ENCODE measurements at regions not wholly inside any gene's neighbourhood (a gene's known extent, or its start where the extent isn't known, plus 50 kb on each side); places are given as distances from the start of the nearest gene placed in this dataset.

DNA sequence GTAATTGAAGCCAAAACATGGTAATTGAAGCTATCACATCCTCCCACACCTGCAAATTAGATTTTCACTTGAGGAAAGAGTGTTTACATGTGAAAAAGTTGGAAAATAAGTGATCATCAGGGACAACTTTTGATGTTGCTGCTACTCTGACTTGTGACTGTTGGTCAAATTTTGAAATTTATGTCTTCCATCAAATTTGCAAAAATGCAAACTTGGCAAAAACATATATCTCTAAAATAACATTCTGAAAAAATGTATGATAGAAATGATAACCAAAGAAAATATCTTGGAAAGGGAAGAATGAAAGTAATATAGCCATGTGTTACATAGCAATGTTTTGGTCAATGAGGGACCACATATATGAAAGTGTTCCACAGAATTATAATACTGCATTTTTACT, 703.9 kb upstream of the SEMA6D start:
- Histone ChIP-seq H3K14ac (ENCODE audit: insufficient read length) (no peak overlapping the region), H3K9me3 (ENCODE audit: insufficient read depth in 2 of 2, low read depth in 1 of 2, low read length in 1 of 2) (no peaks in the 10 kb centered on the region; a peak in 1 of 4 replicates), H3K27me3 (replicated peaks in 1 of 4; ENCODE audit: control insufficient read depth in 3 of 4, extremely low read depth in 1 of 4, insufficient read depth in 3 of 4, low read length in 3 of 4) (no peaks in the 10 kb centered on the region), H2BK5ac (ENCODE audit: low read depth, low read length) (no peak overlapping the region), H3K27ac (ENCODE audit: low read depth, low read length) (no peak overlapping the region), H2AK5ac (ENCODE audit: low read depth, low read length) (no peak overlapping the region), H3K9ac (replicated peaks in 1 of 4; ENCODE audit: extremely low read depth in 1 of 4, low read depth in 3 of 4, low read length in 3 of 4) (no peak overlapping the region), H3K4me3 (ENCODE audit: extremely low read depth in 1 of 4, insufficient read depth in 2 of 4, low read depth in 3 of 4, low read length in 4 of 4) (no peak overlapping the region), H3K56ac (replicated peaks; ENCODE audit: insufficient read length, low read depth, low read length) (no peak overlapping the region), H4K91ac (replicated peaks; ENCODE audit: insufficient read length, low read length) (no peak overlapping the region), H2AFZ (ENCODE audit: low read length) (no peak overlapping the region), H3K79me1 (ENCODE audit: low read depth, low read length) (no peaks in the 10 kb centered on the region), H3K4me2 (ENCODE audit: insufficient read depth in 1 of 2, low read depth in 2 of 2, low read length in 2 of 2) (no peak overlapping the region), H2BK15ac (ENCODE audit: low read length) (no peak overlapping the region), H3K4me1 (replicated peaks in 1 of 4; ENCODE audit: control insufficient read depth in 3 of 4, insufficient read depth in 4 of 4, low read length in 3 of 4) (no peaks in the 10 kb centered on the region), H2BK20ac (ENCODE audit: low read length) (no peak overlapping the region), H3K4ac (replicated peaks; ENCODE audit: insufficient read length, low read depth, low read length) (no peak overlapping the region), H4K8ac (ENCODE audit: extremely low read depth, insufficient read depth, low read length) (no peak overlapping the region), H2BK12ac (ENCODE audit: low read depth, low read length) (no peak overlapping the region), H3K36me3 (ENCODE audit: control insufficient read depth in 2 of 4, insufficient read depth in 4 of 4, low read length in 3 of 4) (no peaks in the 10 kb centered on the region), H3K23me2 (ENCODE audit: low read depth, low read length) (no peaks in the 10 kb centered on the region), H4K20me1 (replicated peaks in 1 of 2; ENCODE audit: control insufficient read depth in 1 of 2, insufficient read depth in 2 of 2, low read length in 2 of 2) (no peaks in the 10 kb centered on the region), H4K5ac (ENCODE audit: insufficient read length, low read depth, low read length) (no peak overlapping the region), H3K23ac (ENCODE audit: insufficient read length) (no peak overlapping the region), H2BK120ac (replicated peaks; ENCODE audit: low read depth, low read length) (no peak overlapping the region), H3K18ac (ENCODE audit: extremely low read depth, low read length) (no peak overlapping the region), H3K79me2 (ENCODE audit: control insufficient read depth in 1 of 2, insufficient read depth in 2 of 2, low read length in 2 of 2) (no peaks in the 10 kb centered on the region)
- ChIA-PET CTCF (ENCODE audit: partially characterized antibody) (interaction anchor here (2.3 kb wide), 1 partner anchor 10 kb away, joined by 7 read pairs; no protein-coding TSS in a partner anchor), POLR2A (ENCODE audit: partially characterized antibody) (no interaction called here)
- DNase-seq (ENCODE audit: low read depth in 1 of 2, low spot score in 2 of 2) = no peak
- FAIRE-seq = no peak
- no peak for TF ChIP-seq SIRT6 (IDR thresholded peaks at IDR 0.05; ENCODE audit: low read length)
- TF ChIP-seq, protein P1, sequence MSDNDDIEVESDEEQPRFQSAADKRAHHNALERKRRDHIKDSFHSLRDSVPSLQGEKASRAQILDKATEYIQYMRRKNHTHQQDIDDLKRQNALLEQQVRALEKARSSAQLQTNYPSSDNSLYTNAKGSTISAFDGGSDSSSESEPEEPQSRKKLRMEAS (IDR thresholded peaks at IDR 0.05) = no peak
- no peak for TF ChIP-seq ASH2L (IDR thresholded peaks at IDR 0.05; ENCODE audit: low read length)
- TF ChIP-seq RAD21 (IDR thresholded peaks at IDR 0.05 in 1 of 2, conservative IDR thresholded peaks at IDR 0.05 in 1 of 2; ENCODE audit: low read depth in 2 of 2, low read length in 2 of 2) = no peak
- TF ChIP-seq KDM1A (IDR thresholded peaks at IDR 0.05; ENCODE audit: borderline replicate concordance, low read length) = no peak
- no peak for TF ChIP-seq ZNF274 (IDR thresholded peaks at IDR 0.05; ENCODE audit: borderline replicate concordance, extremely low read depth, low read length)
- TF ChIP-seq HDAC6 (IDR thresholded peaks at IDR 0.05; ENCODE audit: low read depth, low read length) = no peak
- TF ChIP-seq SP4 (IDR thresholded peaks at IDR 0.05; ENCODE audit: low read length) = no peak
- TF ChIP-seq SRF (IDR thresholded peaks at IDR 0.05; ENCODE audit: low read depth, low read length) = no peak
- TF ChIP-seq POLR2AphosphoS5 (IDR thresholded peaks at IDR 0.05; ENCODE audit: low read depth, low read length) = no peak

Data from H1 (cell line).